Stimulated activated naive CD4-positive, alpha-beta T cell treated with Interleukin-2 at 50 U/mL for 16 hours (primary cell): ENCODE measurements at regions not wholly inside any gene's neighbourhood (a gene's known extent, or its start where the extent isn't known, plus 50 kb on each side); places are given as distances from the start of the nearest gene placed in this dataset.

Experiments
- DNase-seq: peaks from one replicate; lab custom pipeline; 2025; lab: John Stamatoyannopoulos, UW

DNA sequence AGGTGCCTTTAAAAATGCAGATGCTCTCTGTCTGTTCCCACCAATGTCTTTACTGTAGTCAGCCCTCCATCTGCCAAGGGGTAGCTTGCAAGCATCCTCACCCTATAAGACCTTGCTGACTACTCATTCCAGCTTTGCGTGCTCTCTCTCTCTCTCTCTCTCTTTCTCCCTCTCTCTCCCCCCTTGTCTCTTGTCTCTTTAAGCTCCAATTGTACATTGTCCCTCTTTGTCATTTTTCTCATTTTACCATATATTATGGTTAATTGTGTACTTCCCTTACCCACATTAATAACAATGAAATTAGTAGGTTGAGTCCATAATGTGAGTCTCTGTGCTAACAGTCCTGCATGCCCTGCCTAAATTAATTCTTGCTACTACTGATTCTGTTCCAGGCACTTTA, 350.2 kb upstream of the CDH4 start:
- DNase-seq, result no peak

DNA sequence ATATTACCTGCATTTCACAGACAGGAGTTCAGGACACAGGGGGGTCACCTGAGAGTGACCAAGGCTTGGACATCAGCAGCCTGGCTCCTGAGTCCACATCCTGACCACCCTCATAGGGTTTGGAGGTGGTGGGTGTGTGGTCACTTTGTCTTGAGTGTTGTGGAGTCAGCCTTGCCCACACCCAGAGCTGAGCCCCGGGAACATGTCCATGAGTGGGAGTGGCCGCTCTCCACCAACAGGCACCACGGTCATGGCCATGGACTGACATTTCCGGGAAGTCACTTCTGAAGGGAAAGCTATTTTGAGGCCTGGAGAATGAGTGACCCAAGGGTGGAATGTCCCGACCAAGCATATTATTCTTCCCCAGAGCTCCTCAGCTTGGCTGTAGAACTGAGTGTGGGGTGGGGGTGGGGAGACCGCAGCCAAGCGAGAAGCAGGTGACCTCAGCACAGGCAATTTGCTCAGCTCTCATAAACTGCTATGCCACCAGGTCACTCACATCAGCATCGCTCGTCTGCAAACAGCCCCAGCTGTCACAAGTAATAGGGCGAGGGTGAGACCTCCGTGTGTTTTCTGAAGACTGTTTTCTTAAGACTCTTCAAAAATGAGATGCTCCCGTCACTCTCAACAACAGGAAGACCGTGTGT, 348.6 kb upstream of the CDH4 start:
- no peak for DNase-seq

DNA sequence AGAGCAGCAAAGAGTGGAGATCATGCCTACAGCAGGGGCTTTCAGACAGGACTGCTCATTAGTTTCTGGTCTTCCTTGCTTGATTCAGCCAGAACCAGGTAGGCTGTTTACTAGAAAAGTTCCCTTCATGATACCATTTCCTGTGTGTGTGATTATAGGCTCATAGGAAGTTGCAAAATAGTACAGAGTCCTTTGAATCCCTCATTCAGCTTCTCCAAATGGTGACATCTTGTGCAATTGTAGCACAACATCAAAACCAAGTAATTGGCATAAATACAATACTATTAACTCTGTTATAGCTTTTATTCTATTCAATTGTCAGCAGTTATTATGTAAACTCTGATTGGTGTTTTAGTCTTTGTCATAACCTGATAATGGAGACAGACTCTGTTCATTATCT, 347.3 kb upstream of the CDH4 start:
- DNase-seq, result no peak

DNA sequence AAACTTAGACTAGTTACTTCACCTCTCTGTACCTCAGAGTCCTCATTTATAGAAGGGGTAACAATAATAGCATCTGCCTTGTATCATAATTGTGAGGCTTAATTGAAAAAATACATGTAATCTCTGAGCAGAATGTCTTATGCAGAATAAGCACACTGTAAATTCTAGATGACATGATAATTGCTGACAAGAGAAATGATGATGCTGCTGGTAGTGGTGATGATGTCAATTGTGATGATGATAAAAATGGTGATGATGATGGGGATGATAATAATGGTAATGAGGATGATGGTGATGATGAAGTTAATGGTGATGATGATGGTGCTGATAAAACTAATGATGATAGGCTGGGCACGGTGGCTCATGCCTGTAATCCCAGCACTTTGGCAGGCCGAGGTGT, 346.1 kb upstream of the CDH4 start:
- DNase-seq, result no peak

GRCh38 chr20:60906555-60906954, 345.5 kb upstream of the CDH4 start:
- DNase-seq, result no peak

GRCh38 chr20:60913298-60913697, 338.8 kb upstream of the CDH4 start:
- no peak for DNase-seq

- peak; percentile 5 for DNase-seq
These were observed 330.9 kb upstream of the CDH4 start for GRCh38 chr20:60921022-60921622.

DNA sequence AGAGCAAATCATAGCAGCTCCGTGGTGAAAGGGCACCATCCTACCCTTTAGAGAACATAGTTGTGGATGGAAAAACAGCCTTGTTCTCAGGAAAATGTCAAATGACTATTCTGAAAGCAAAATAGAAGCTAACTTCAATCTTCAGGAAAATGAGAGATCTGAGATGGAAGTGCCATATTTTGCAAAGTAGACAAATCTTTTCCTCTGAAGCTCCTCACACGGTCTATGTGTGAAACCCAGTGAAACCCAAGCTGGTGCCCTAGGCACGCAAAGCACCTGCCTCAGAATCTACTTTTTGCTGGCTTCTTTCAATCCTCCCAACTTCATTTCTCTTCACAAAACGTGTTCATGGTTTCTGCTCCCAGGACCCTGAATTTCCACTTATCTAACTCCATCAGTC, 325.2 kb upstream of the CDH4 start:
- no peak for DNase-seq

DNA sequence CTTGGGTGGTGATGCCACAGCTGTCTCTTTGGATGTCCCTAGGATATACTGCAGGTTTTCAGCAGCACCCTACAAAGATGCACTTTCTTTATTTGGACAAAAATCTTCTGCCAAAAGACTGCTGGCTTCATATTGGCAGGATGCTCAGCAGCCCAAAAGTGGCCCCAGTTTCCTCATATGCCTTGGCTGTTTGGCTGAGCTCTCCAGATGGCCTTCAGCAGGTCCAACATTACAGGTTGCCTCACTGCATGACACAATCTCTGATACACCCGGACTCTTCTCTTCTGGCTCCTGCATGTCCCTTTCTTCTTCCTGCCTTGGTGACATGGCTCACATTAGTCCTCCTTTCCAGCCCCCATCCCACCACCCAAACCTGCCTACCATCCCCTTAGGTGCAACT, 323.7 kb upstream of the CDH4 start:
- DNase-seq, result no peak

GRCh38 chr20:60930023-60930790, 321.9 kb upstream of the CDH4 start:
- no peak for DNase-seq

DNA sequence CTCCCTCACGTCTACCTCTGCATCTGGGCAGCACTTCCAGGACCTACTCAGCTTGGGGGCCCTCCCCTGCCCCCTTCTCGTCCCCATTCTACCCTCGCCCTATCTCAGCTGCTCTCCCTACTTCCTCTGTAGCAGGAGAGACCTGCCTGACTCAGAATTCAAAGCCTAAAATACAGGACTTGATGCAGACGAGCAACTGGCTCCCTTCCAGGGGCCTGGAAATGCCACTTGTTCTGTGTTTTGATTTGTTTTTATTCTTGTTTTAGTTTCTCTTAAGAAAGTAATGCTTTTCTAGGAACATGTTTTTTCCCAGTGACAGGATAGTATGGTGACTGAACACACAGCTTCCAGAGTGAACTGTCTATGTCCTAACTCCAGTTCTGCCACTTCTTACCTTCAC, 320.4 kb upstream of the CDH4 start:
- no peak for DNase-seq

- DNase-seq, result no peak
These were observed 317.3 kb upstream of the CDH4 start for GRCh38 chr20:60934724-60935123.

DNA sequence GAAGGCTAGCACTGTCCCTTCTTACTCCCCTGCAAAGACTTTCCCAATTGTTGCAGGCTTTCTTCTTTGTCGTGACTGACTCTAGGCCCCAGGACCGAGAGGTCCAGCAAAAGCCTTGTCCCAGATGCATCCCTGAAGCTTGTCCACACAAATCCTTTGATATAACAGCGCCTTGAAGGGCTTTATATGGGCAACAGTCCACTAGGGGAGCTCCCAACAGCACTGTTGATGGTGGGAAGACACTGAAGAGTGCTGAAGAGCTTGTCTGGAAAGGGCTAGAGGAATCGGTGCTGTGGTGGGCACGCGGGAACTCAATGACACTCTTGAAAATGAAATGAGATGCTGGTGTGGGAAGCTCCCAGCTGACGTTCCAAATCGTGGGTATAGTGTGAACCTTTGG, 316.1 kb upstream of the CDH4 start:
- DNase-seq, result no peak

DNA sequence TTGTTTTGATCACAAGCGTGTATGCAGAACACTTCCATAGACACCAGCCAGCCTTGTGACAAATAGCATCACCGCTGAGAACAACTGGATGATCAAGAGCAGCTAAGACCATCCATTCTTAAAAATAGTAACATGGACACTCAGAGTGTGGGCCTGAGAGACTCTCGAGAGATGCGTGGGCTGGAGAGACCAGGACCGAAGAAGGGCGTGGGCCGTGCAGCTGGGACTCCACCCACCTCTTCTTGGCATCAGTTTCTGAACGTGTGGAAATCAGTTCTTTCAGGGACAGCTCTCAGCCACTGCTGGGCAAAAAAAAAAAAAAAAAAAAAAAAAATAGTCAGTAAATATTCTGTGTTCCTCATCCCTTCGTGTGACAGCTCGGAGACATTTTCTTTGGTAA, 314.5 kb upstream of the CDH4 start:
- DNase-seq, result no peak

- no peak for DNase-seq
These were observed 310.7 kb upstream of the CDH4 start for GRCh38 chr20:60941379-60941778.

DNA sequence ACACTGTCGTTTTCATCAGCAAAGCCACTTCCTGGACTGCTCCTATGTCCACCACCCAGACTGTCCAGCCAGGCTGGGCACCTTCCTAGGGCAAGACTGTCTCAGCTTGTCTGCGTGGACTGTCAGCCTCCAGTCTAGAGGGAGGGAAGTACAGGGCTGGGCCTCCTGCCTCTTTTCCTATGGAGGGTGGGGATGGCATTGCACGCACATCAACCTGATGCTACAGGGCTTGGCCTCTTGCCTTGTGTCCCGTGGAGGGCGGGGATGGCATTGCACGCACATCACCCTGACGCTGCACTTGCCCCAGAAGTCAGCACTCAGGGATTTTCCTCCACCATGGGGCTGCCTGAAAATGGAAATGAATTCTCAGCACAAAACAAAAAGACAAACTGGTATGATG, 304.2 kb upstream of the CDH4 start:
- DNase-seq, result no peak

DNA sequence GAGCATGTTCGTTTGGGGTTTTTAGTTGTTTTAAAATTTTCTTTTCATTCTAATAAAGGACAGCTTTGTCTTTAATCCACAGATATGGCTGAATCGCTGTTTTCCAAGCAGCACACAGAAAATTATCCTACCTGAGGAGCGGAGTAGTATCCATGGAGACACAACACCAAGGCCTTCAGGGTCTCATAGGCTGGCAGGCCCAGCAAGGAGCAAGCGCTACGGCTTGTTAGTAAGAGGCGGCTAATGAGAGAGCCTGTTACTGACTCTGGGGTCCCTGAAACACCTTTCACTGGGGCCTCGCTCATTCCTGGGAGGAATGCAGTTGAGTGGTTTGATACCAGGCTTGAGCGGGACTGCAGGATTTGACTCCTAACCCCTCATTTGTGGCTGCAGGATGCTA, 303.8 kb upstream of the CDH4 start:
- DNase-seq, result no peak

GRCh38 chr20:60950561-60950960, 301.5 kb upstream of the CDH4 start:
- DNase-seq, result no peak

DNA sequence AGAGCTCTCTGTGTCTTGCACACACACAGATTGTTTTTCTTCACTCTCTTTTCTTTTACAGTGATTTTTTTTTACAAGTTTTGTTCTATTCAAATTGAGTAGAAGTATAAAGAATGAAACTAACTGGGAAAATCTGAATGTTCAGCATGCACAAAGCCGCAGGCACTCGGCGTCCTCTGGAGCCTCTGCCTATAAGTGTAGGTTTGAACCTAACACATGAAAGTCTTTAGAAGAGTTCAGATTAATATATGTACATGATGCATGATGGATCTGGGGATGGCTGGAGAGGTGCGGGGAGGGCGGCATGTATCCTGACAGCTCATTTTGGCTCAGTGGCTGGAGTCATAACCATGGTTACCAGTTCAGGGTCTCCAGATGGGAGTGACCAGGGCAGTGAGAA, 301.1 kb upstream of the CDH4 start:
- no peak for DNase-seq

- DNase-seq, result no peak
These were observed 299.2 kb upstream of the CDH4 start for GRCh38 chr20:60952861-60953260.

- DNase-seq, result no peak
These were observed 298.7 kb upstream of the CDH4 start for GRCh38 chr20:60953321-60953720.

DNA sequence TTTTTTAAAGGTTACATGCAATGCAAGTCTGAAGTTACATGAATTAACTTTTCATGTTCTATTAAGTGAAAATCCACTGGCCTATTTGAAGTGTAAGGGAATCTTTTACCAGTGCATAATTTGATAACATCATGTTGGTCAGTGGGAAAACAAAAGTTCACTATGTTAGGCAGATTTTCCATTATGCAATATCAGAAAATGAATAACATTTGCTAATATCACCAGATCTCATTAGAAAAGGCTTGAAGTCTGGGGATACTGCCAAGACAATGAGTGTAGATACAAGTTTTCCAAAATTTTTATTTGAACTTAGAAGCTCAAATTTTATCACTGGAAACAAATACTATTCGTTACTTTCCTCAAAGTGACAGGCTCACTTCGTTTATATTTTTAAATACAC, 296.4 kb upstream of the CDH4 start:
- DNase-seq, result no peak

DNA sequence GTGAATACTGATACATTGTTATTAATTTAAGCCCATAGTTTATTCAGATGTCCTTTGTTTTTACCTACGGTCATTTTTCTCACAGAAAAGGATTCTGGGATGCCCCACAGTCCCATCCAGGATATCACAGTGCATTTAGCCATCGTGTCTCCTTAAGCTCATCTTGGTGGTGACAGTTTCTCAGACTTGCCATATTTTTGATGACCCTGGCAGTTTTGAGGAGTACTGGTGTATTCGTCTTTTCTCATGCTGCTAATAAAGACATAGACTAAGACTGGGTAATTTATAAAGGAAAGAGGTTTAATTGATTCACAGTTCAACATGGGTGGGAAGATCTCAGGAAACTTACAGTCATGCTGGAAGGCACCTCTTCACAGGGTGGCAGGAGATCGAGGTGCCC, 295.9 kb upstream of the CDH4 start:
- DNase-seq, result no peak

DNA sequence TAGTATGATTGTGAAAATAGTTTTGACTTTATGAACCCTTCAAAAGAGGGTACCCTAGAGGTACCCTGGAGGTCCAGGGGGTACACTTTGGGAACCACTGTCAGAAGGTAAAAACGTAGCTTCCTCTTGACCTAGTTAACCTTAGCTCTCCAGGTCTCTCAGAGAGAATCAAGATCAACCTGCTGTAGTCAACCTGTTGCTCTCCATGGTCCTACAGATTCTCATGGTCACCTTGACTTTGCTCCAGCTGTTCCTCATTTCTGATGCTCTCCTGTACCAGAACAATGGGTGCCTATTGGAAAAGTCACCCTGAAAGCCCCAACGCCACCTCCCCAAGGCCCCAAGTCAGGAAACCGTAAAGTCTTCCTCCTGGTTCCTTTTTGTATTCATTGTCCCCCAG, 294.4 kb upstream of the CDH4 start:
- no peak for DNase-seq
